Choroid plexus epithelial cell (primary cell): ENCODE measurements at regions not wholly inside any gene's neighbourhood (a gene's known extent, or its start where the extent isn't known, plus 50 kb on each side); places are given as distances from the start of the nearest gene placed in this dataset.

Source experiments
- DNase-seq: peaks from one replicate; pipeline ENCODE4 v3.0.0-alpha.2; 2010; ENCODE audit warnings: low read depth
- H3K4me3 ChIP-seq: 2 replicates; pipeline ENCODE4 v1.5.1; 2011; ENCODE audit warnings: low read depth, mild to moderate bottlenecking, control low read depth, low read length, moderate library complexity
- CTCF ChIP-seq: conservative IDR thresholded peaks from 2 replicates; pipeline ENCODE4 v1.5.1; 2011; ENCODE audit warnings: low read depth, mild to moderate bottlenecking, control low read depth, inconsistent platforms, low read length, moderate library complexity

- DNase-seq, result no peak
- TF ChIP-seq CTCF, result no peak
- no peak overlapping the region for H3K4me3 ChIP-seq
Observed at GRCh38 chr4:13956947-13957346, 329.4 kb upstream of the BOD1L1 start.

GRCh38 chr4:13957871-13958270 lies 330.3 kb upstream of the BOD1L1 start:
- DNase-seq, result no peak
- no peak for TF ChIP-seq CTCF
- no peak overlapping the region for H3K4me3 ChIP-seq

GRCh38 chr4:13963601-13964000 lies 336.1 kb upstream of the BOD1L1 start:
- no peak overlapping the region for H3K4me3 ChIP-seq
- peak; percentile 56 for DNase-seq
- TF ChIP-seq CTCF, result no peak

GRCh38 chr4:13966231-13967195 lies 339.0 kb upstream of the BOD1L1 start:
- H3K4me3 ChIP-seq, result no peak overlapping the region
- DNase-seq, result peak; percentile 86
- TF ChIP-seq CTCF, result peak; percentile 43

GRCh38 chr4:13968723-13969122 lies 341.2 kb upstream of the BOD1L1 start:
- H3K4me3 ChIP-seq, result no peak overlapping the region
- no peak for DNase-seq
- TF ChIP-seq CTCF, result no peak

- DNase-seq, result peak; percentile 46
- TF ChIP-seq CTCF, result no peak
Observed at GRCh38 chr4:13970349-13970748, 342.8 kb upstream of the BOD1L1 start.

GRCh38 chr4:13977746-13978145 lies 350.2 kb upstream of the BOD1L1 start:
- DNase-seq, result no peak
- no peak for TF ChIP-seq CTCF
- no peak overlapping the region for H3K4me3 ChIP-seq

More at GRCh38 chr4:13970349-13970748, 342.8 kb upstream of the BOD1L1 start:
- no peak overlapping the region for H3K4me3 ChIP-seq
